Lung microvascular endothelial cell (primary cell): ENCODE measurements at regions not wholly inside any gene's neighbourhood (a gene's known extent, or its start where the extent isn't known, plus 50 kb on each side); places are given as distances from the start of the nearest gene placed in this dataset.

Experiments
- DNase-seq, 2 donors: peaks; one replicate each; pipeline versions ENCODE4 v3.0.0 to v3.0.0-alpha.2; 2010; ENCODE audit warnings: low read depth in 2 of 2

GRCh38 chr5:2916076-2916682 is 164.7 kb upstream of the IRX2 start:
- DNase-seq: no peak

DNA sequence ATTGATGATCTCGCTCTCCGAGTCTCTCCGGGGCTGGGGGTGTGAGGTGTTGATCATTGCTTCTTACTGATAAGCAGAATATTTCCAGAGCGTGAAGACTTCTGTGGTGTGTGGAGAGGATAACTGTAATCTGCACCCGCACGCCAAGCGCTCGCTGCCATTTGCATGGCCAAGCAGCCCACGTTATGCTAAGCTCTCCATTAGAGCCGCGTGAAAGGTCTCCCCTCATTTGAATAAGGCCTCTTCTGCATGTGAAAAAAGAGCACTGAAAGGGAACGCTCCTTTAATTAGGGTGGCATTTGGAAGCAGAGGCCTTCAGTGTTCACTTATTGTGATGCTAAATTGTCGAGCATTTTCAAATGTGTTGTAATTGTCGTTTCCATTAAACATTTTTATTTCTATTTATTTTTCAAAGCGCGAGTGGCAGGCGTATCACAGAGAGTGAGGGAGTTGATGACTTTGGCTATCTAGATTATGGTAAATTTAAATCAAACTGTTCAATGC is 163.6 kb upstream of the IRX2 start:
- no peak for DNase-seq

DNA sequence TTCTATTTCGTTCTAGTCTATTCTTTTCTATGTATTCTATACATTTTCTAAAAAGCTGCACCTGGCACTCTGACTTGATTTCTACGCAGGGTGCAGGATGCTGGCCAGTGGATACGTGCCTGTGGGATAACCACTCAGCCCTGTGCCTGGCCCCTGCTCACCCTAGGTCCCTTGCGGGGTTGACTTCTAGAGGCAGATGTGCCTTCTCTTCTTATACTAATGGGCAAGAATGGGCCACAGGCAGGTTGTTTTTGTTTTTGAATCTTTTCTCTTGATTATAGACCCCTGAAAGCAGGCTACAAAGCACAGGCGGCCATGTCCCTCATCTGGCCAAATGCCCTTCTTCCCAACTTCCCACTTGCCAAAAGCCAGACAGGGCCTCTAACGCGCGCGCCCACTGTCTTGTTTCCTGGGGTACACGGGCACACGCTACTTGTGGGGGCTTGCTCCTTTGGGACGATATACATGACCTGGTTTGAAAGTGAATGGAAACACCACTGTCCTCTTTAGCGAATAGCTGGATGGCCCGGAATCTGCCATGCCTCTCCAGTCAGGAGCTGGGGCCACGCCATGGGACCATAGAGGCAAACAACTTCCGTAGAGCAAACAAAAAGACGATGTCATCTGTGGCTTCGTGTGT is 162.7 kb upstream of the IRX2 start:
- no peak for DNase-seq

GRCh38 chr5:2913281-2913680 is 161.8 kb upstream of the IRX2 start:
- no peak for DNase-seq

DNA sequence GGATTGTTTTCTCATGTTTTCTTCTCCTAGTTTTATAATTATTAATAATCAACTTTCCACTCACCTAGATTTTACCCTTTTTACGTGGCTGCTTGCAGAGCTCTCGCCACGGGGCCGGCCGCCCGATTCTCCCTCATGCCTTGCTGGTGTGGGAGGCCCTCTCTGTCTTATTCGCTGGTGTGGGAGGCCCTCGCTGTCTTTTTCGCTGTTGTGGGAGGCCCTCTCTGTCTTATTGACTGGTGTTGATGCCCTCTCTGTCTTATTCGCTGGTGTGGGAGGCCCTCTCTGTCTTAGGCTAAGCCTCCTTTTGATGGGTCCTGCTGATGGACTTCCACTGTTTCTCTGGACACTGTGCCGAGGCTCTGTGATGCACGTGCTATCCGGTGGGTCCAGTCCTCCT is 161.3 kb upstream of the IRX2 start:
- DNase-seq: no peak

- DNase-seq: no peak
Observed at GRCh38 chr5:2910401-2911175, 159.1 kb upstream of the IRX2 start.

GRCh38 chr5:2909035-2909434 is 157.6 kb upstream of the IRX2 start:
- no peak for DNase-seq

DNA sequence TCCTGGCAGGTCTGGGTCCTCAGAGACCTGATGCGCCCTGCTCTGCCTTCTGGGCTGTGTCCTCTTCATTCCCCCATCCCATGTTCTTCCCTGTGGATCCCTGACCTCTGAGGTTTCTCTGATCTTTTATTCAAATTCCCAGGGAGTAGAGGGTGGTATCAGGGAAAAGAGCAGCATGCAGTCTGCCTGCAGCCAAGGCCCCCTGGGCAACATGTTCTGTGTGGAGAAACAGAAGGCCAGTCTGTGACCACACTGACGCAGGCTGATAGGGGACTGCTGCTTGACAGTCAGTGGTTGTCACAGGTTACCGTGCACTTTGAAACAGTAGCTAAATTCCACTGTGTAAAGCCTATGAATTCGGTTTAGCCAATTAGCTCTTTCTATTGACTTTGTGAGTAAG is 156.6 kb upstream of the IRX2 start:
- no peak for DNase-seq

DNA sequence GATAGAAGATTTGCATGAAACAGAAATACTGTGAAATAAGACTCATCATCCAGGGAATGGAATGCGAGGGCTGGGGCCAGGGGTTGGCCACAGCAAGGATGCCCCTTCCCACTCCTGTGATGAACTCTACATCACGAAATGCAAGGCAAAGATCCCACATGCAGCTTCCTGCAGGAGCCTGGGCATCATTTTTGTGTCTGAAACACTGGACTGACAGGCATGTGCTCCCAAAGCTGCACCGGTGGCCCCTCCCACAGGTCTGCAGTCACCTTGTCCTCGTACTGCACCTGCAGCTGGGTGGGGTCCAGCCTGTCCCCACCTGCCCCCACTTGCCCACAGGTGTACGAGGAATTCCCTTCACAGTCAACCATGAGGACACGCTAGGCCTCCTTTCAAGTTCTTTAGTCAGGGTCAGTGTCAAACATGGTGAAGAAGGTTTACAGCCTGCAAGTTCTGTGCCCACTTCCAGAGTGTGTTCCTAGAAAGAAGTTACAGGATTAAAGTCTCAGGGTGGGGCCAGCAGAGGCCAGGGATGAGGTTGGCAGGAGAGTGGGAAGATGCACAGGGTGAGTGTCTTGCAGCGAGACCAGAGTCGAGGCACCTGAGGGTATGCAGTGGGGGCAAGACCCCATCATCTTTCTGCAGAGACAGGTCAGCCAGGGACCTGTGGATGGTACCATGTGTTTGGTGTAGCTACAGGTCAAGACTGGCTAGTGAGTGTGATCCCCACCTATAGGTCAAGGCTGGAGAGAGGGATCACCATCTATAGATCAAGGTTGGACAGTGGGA is 155.0 kb upstream of the IRX2 start:
- DNase-seq: no peak

DNA sequence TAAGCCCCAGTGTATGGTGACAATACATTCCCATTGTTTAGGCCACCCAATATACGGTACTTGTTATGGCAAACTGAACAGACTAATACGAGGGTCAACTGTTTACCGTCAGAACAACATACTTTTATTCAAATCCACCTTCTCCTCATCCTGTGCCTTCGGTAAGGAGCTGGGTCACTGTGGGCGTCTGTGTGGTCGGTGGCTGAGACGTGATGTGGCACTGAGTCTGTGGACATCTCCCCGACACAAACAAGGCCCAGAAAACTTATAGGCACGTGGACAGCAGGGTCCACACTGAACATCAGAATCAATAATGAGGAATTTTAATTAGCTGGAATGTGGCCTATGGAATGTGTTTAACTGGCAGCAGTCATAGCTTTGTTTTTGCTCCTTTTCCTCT is 154.3 kb upstream of the IRX2 start:
- DNase-seq: no peak

DNA sequence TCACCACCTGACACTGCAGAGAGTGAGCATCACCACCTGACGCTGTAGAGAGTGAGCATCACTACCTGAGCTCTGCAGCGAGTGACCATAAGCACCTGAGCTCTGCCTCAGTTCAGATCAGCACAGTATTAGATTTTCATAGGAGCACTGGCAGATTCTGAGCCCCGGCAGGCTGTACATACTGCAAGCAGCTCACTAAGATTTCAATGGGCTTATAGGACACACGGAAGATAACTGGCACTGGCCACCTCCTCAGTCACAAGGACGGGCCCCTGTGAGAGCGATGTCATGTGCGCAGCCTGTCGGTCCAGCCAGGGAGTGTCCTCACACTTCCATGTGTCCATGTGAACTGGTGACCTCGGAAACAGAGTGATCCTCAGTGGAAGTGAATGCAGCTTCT is 153.5 kb upstream of the IRX2 start:
- no peak for DNase-seq

GRCh38 chr5:2904399-2904798 is 152.9 kb upstream of the IRX2 start:
- DNase-seq: no peak

GRCh38 chr5:2903451-2904395 is 152.2 kb upstream of the IRX2 start:
- DNase-seq: no peak

- no peak for DNase-seq
Observed at GRCh38 chr5:2902742-2903297, 151.3 kb upstream of the IRX2 start.

DNA sequence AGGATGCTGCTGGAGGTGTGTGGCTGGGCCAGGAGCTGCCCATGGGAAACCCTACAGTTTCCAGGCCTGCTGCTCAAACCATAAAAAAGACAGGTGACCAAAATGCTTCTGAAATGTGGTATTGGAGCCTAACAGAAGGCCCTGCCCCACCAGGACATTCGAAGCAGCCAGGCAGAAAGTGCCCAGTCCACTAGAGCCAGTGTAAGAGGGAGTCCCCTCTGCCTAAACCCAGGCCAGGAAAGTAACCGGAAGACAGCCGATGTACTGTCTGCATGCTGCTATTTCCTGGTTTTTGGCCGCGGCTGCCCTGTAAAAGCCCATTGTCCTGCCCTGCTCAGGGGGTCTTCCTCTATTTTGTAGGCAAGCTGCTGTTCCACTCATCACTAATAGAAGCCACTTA is 150.7 kb upstream of the IRX2 start:
- no peak for DNase-seq

GRCh38 chr5:2901511-2901910 is 150.0 kb upstream of the IRX2 start:
- DNase-seq: no peak

- DNase-seq: no peak
Observed at GRCh38 chr5:2901096-2901495, 149.6 kb upstream of the IRX2 start.

DNA sequence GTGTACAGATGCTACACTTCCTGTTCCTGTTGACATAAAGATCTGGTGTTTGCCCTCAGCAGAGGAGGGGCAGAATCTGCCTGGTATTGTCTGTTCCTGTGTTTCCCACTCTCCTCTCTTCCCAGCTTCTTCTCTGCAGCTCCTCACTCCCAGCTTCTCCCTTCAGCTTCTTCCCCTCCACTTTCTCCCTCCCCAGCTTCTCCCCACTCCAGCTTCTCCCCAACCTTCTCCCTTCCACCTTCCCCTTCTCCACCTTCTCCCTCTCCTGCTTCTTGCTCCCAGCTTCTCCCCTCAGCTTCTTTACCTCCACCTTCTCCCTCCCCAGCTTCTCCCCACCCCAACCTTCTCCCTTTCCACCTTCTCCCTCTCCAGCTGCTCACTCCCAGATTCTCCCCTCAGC is 148.9 kb upstream of the IRX2 start:
- DNase-seq: no peak

DNA sequence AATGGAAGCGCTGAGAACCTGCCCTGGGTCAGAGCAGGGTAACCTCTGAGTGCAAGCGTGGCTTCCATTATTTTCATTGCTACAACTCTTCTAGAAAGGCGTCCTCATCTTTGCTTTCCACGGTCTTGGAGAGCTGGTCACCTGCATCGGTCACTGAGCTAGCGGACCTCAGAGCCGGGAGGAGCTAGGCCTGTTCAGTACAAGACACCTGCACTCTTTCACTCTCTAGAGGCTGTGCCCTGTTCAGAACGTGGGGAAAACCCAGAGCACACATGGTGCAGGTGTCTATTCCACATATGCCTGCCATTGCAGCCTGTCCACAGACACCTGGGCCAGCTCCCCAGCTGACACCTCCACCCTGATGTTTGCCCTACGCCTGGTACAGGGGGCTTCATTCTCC is 147.8 kb upstream of the IRX2 start:
- DNase-seq: no peak

GRCh38 chr5:2898661-2899060 is 147.2 kb upstream of the IRX2 start:
- no peak for DNase-seq
